ENCODE measurements at regions not wholly inside any gene's neighbourhood (a gene's known extent, or its start where the extent isn't known, plus 50 kb on each side); places are given as distances from the start of the nearest gene placed in this dataset.

GRCh38 chr2:42881732-42882131, 89.3 kb upstream of the HAAO start:
- H3K27me3 Mint-ChIP-seq (ENCODE audit: insufficient read depth, low read depth, poor library complexity): peaks cover 7% of the 10 kb centered on the region
- Histone ChIP-seq H3K4me3 (no peak overlapping the region), H3K36me3 (ENCODE audit: insufficient read depth) (no peaks in the 10 kb centered on the region), H3F3A (replicated peaks; ENCODE audit: low read depth) (no peaks in the 10 kb centered on the region), H3K79me2 (replicated peaks; ENCODE audit: insufficient read depth) (no peaks in the 10 kb centered on the region), H3K27ac (ENCODE audit: low read depth) (no peak overlapping the region), H3K27me3 (ENCODE audit: insufficient read depth) (no peaks in the 10 kb centered on the region), H3K4me2 (no peak overlapping the region), H3K9me2 (ENCODE audit: insufficient read depth) (no peaks in the 10 kb centered on the region), H3K4me1 (ENCODE audit: insufficient read depth) (no peaks in the 10 kb centered on the region), H2AFZ (no peak overlapping the region), H4K20me1 (replicated peaks; ENCODE audit: insufficient read depth) (no peaks in the 10 kb centered on the region)
- H3K4me1 Mint-ChIP-seq: peaks cover 3% of the 10 kb centered on the region; the same call in 2 of the 3 replicates
- H3K27ac Mint-ChIP-seq: no peak overlapping the region
- H3K4me3 Mint-ChIP-seq: no peak overlapping the region
- DNase-seq (ENCODE audit: low spot score) (no peak), ATAC-seq (no peak)
- no peaks in the 10 kb centered on the region for H3K36me3 Mint-ChIP-seq (ENCODE audit: low read depth)
- TF ChIP-seq POLR2AphosphoS5 (IDR thresholded peaks at IDR 0.05; ENCODE audit: low read depth) (no peak), REST (IDR thresholded peaks at IDR 0.05; ENCODE audit: unreplicated experiment) (no peak), ETS1 (IDR thresholded peaks at IDR 0.05) (no peak), CREB1 (CRISPR knock-in tag; IDR thresholded peaks at IDR 0.05; ENCODE audit: low read depth) (no peak), EZH2phosphoT487 (IDR thresholded peaks at IDR 0.05; ENCODE audit: unreplicated experiment) (no peak), NANOG (IDR thresholded peaks at IDR 0.05; ENCODE audit: borderline replicate concordance) (no peak), ZNF462 (CRISPR knock-in tag; IDR thresholded peaks at IDR 0.05) (no peak), JUNB (IDR thresholded peaks at IDR 0.05; ENCODE audit: unreplicated experiment) (no peak), EZH2 (IDR thresholded peaks at IDR 0.05; ENCODE audit: low read depth, unreplicated experiment) (no peak), CTCF (conservative IDR thresholded peaks at IDR 0.05; ENCODE audit: low read depth in 2 of 2) (no peak), ZNF114 (CRISPR knock-in tag; IDR thresholded peaks at IDR 0.05) (no peak), STAT1 (IDR thresholded peaks at IDR 0.05; ENCODE audit: unreplicated experiment) (no peak), ZNF331 (CRISPR knock-in tag; IDR thresholded peaks at IDR 0.05; ENCODE audit: low read depth) (no peak)
- no peaks in the 10 kb centered on the region for H3K9me3 Mint-ChIP-seq

Measured in GM23338 (cell line).